ENCODE measurements at regions not wholly inside any gene's neighbourhood (a gene's known extent, or its start where the extent isn't known, plus 50 kb on each side); places are given as distances from the start of the nearest gene placed in this dataset.

DNA sequence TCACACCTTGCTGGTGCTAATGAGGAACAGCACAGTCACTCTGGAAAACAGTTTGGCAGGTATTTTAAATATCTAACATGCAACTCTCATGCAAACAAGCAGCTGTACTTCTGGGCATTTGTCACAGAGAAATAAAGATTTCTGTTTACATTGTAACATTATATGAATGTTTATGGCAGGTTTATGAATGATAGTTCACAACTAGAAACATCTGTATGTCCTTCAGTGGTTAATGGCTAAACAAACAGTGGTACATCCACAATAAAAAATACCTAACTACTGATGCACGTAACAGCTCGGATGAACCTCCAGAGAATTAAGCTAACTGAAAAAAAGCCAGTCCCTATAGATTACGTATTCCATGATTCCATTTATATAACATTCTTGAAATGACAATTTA lies 109.6 kb downstream of the GPR37 start:
- no peaks in the 10 kb centered on the region for H3K4me1 ChIP-seq
- no peak for DNase-seq (ENCODE audit: low spot score in 2 of 2)
- H3K36me3 ChIP-seq: no peaks in the 10 kb centered on the region
- no peak overlapping the region for H3K4me3 ChIP-seq
- 70% methylated on average over 3 of the region's 3 CpGs for WGBS
- no peak overlapping the region for H3K27ac ChIP-seq
- no peaks in the 10 kb centered on the region for H3K9me3 ChIP-seq
- TF ChIP-seq EP300 (IDR thresholded peaks at IDR 0.05) (no peak), POLR2A (IDR thresholded peaks at IDR 0.05) (no peak), POLR2AphosphoS5 (IDR thresholded peaks at IDR 0.05) (no peak)
- TF ChIP-seq, protein P1, sequence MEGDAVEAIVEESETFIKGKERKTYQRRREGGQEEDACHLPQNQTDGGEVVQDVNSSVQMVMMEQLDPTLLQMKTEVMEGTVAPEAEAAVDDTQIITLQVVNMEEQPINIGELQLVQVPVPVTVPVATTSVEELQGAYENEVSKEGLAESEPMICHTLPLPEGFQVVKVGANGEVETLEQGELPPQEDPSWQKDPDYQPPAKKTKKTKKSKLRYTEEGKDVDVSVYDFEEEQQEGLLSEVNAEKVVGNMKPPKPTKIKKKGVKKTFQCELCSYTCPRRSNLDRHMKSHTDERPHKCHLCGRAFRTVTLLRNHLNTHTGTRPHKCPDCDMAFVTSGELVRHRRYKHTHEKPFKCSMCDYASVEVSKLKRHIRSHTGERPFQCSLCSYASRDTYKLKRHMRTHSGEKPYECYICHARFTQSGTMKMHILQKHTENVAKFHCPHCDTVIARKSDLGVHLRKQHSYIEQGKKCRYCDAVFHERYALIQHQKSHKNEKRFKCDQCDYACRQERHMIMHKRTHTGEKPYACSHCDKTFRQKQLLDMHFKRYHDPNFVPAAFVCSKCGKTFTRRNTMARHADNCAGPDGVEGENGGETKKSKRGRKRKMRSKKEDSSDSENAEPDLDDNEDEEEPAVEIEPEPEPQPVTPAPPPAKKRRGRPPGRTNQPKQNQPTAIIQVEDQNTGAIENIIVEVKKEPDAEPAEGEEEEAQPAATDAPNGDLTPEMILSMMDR (IDR thresholded peaks at IDR 0.05): no peak
- H3K27me3 ChIP-seq: no peaks in the 10 kb centered on the region

DNA sequence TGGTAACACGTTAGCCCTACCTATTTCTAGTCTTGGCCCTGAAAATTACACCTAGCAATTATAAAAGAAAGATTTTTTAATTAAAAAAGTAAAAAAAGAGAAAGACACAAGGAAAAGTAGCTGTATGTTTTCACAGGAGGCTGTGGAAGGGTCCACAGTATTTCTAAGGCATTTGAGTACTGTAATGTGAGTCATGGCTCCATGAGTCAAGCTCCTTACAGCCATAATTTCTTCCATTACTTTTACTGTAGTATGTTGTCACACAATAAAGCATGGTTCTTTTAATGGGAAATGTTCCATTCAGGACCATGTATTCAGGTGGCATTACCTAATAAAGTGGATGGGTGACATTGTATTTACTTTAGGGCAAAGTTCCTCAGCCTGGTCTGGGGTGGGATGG lies 113.4 kb downstream of the GPR37 start:
- TF ChIP-seq POLR2A (IDR thresholded peaks at IDR 0.05): no peak
- no peak for TF ChIP-seq POLR2AphosphoS5 (IDR thresholded peaks at IDR 0.05)
- no peak for TF ChIP-seq EP300 (IDR thresholded peaks at IDR 0.05)
- TF ChIP-seq, protein P1 (IDR thresholded peaks at IDR 0.05): no peak
- WGBS: 78% methylated on average over 1 of the region's 1 CpG

DNA sequence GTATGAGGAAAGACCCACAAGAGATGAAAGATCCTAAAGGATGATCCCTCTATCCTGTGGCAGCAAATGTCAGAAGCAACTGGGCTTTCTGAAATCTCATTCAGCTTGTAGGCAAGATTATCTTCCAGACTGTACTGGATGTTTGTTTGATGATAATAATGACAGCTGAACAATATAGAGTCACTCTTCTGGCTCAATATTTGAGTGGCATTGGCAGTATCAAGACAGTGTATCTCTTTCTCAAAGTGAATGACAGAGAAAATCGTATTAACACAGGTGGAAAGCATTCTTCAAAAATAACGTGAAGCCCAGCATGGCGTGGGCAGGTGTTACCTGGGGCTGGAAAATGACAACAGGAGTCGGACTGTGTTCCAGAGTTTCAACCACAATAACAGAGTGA lies 114.5 kb downstream of the GPR37 start:
- 74% methylated on average over 4 of the region's 4 CpGs for WGBS
- Histone ChIP-seq H3K4me1 (no peaks in the 10 kb centered on the region), H3K27me3 (no peaks in the 10 kb centered on the region), H3K36me3 (no peaks in the 10 kb centered on the region), H3K27ac (no peak overlapping the region), H3K9me3 (no peaks in the 10 kb centered on the region), H3K4me3 (no peak overlapping the region)
- no peak for DNase-seq (ENCODE audit: low spot score in 2 of 2)
- TF ChIP-seq, protein P1 (IDR thresholded peaks at IDR 0.05): no peak
- TF ChIP-seq EP300 (IDR thresholded peaks at IDR 0.05): no peak
- TF ChIP-seq POLR2A (IDR thresholded peaks at IDR 0.05): no peak
- TF ChIP-seq POLR2AphosphoS5 (IDR thresholded peaks at IDR 0.05): no peak

More for the DNA sequence above, 113.4 kb downstream of the GPR37 start:
- no peaks in the 10 kb centered on the region for H3K36me3 ChIP-seq
- H3K27ac ChIP-seq: no peak overlapping the region
- no peaks in the 10 kb centered on the region for H3K4me1 ChIP-seq
- H3K27me3 ChIP-seq: no peaks in the 10 kb centered on the region
- no peak overlapping the region for H3K4me3 ChIP-seq
- no peak for DNase-seq (ENCODE audit: low spot score in 2 of 2)
- H3K9me3 ChIP-seq: no peaks in the 10 kb centered on the region

DNA sequence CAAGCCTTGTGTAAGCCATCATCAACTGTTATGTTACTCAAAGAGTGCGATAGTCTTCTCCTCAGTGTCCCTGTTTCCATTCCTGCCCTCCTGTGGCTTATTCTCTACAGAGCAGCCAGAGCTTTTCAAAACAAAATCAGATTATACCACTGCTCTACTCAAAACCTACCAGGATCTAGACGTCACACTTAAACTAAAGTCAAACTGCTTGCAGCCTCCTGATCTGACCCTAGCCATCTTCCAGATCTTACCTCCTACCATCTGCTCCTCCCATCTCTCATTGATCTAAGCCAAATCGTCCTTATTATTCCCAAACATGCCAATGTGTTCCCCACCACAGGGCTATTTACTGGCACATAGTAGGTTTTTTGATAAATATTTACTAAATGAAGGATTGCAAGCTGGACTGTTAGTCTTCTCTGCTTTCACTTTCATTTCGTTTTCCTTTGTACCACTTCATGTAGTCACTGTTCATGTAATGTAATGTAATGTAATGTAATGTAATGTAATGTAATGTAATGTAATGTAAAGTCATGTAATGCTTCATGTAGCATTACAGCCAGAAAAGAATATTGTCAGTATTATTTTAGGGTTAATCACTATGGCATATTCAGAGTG lies 116.1 kb downstream of the GPR37 start:
- no peak overlapping the region for H3K4me3 ChIP-seq
- 75% methylated on average over 4 of the region's 4 CpGs for WGBS
- DNase-seq (ENCODE audit: low spot score in 2 of 2): no peak
- no peaks in the 10 kb centered on the region for H3K27me3 ChIP-seq
- no peaks in the 10 kb centered on the region for H3K9me3 ChIP-seq
- H3K27ac ChIP-seq: no peak overlapping the region
- H3K4me1 ChIP-seq: no peaks in the 10 kb centered on the region
- no peaks in the 10 kb centered on the region for H3K36me3 ChIP-seq
- TF ChIP-seq, protein P1 (IDR thresholded peaks at IDR 0.05): no peak
- no peak for TF ChIP-seq POLR2A (IDR thresholded peaks at IDR 0.05)
- TF ChIP-seq EP300 (IDR thresholded peaks at IDR 0.05): no peak
- TF ChIP-seq POLR2AphosphoS5 (IDR thresholded peaks at IDR 0.05): no peak

DNA sequence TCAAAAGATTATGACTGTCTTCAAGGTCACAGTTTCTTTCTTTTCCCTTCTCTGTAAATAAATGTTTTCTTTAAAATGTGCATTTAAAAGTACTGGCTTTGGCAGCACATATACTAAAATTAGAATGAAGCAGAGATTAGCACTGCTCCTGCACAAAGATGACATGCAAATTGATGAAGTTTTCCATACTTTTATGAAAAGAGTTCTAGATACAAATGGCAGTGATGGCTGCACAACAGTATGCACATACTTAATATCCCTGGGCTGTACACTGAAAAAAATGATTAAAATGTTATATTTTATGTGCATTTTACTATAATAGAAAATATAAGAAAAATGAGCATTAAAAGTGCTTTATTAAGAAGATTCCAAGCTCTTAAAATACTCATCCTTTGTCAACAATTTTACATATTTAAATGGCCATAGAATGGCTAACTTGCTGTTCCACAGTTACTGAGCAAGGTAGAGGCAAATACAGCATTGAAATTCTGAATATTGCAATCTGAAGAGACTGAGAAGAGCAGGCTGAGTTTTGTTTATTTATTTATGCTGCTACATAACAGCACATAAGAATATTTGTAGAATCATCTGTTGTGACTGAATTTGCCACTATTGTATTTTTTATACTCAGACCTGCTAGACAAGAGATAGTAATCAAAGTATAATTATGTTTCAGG lies 117.8 kb downstream of the GPR37 start:
- TF ChIP-seq EP300 (IDR thresholded peaks at IDR 0.05) (no peak), POLR2A (IDR thresholded peaks at IDR 0.05) (no peak), POLR2AphosphoS5 (IDR thresholded peaks at IDR 0.05) (no peak)
- TF ChIP-seq, protein P1 (IDR thresholded peaks at IDR 0.05): no peak
- Histone ChIP-seq H3K4me1 (no peaks in the 10 kb centered on the region), H3K9me3 (no peaks in the 10 kb centered on the region), H3K27me3 (no peaks in the 10 kb centered on the region), H3K4me3 (no peak overlapping the region), H3K27ac (no peak overlapping the region), H3K36me3 (no peaks in the 10 kb centered on the region)
- no peak for DNase-seq (ENCODE audit: low spot score in 2 of 2)

Data from suprapubic skin (tissue), 4 donors.